Activated CD8-positive, alpha-beta T cell treated with anti-CD3 and anti-CD28 coated beads for 36 hours (primary cell): ENCODE measurements at regions not wholly inside any gene's neighbourhood (a gene's known extent, or its start where the extent isn't known, plus 50 kb on each side); places are given as distances from the start of the nearest gene placed in this dataset.

ENCODE experiments used
- ATAC-seq: fragments of 200-7000 bp; cut with Tn5 transposase; one replicate; pipeline ENCODE4 v1.10.0; 2021; ENCODE audit warnings: mild to moderate bottlenecking, moderate library complexity
- CTCF ChIA-PET: fragments of 350-600 bp; sonication (Branson Sonifier 250); formaldehyde crosslinking; loops from one replicate; lab custom pipeline; 2021; ENCODE audit warnings: antibody characterized with exemption; lab: Charles Lee
- POLR2A ChIA-PET: fragments of 350-600 bp; sonication (Branson Sonifier 250); formaldehyde crosslinking; loops from one replicate; lab custom pipeline; 2021; ENCODE audit warnings: antibody characterized with exemption; lab: Charles Lee
- DNase-seq: peaks from one replicate; pipeline ENCODE4 v3.0.0-alpha.2; 2020
- H3K27ac Mint-ChIP-seq: one replicate; pipeline ENCODE4 v1.8.0; 2021; ENCODE audit warnings: mild to moderate bottlenecking, mixed read lengths
- H3K27me3 Mint-ChIP-seq: one replicate; pipeline ENCODE4 v1.8.0; 2021; ENCODE audit warnings: mixed read lengths
- H3K36me3 Mint-ChIP-seq: one replicate; pipeline ENCODE4 v1.8.0; 2021; ENCODE audit warnings: low read depth, mixed read lengths
- H3K4me1 Mint-ChIP-seq: one replicate; pipeline ENCODE4 v1.8.0; 2021; ENCODE audit warnings: low read depth, mixed read lengths
- H3K4me3 Mint-ChIP-seq: one replicate; pipeline ENCODE4 v1.8.0; 2021; ENCODE audit warnings: mild to moderate bottlenecking, moderate library complexity, mixed read lengths
- H3K9me3 Mint-ChIP-seq: one replicate; pipeline ENCODE4 v1.8.0; 2021; ENCODE audit warnings: mixed read lengths
- CTCF ChIP-seq: fragments of 200-600 bp; IDR thresholded peaks from one replicate; pipeline ENCODE4 v1.8.0; 2022; ENCODE audit warnings: antibody characterized with exemption, mild to moderate bottlenecking
- intact Hi-C: fragments of 100-400 bp; cut with micrococcal nuclease; formaldehyde crosslinking; loops from one replicate; pipeline ENCODE4 v1.10.0; 2022

- Mint-ChIP-seq H3K9me3 (no peaks in the 10 kb centered on the region), H3K27me3 (no peaks in the 10 kb centered on the region), H3K4me3 (no peak overlapping the region), H3K4me1 (no peaks in the 10 kb centered on the region), H3K27ac (no peak overlapping the region), H3K36me3 (no peaks in the 10 kb centered on the region)
- ChIA-PET POLR2A (no interaction called here), CTCF (no interaction called here)
- DNase-seq, result no peak
- intact Hi-C loops, result no loop called here
- no peak for ATAC-seq
- no peak for TF ChIP-seq CTCF
Observed at GRCh38 chr2:147473075-147473474, 371.8 kb upstream of the ACVR2A start.

GRCh38 chr2:147471126-147471525 lies 373.7 kb upstream of the ACVR2A start:
- ChIA-PET CTCF (no interaction called here), POLR2A (no interaction called here)
- Mint-ChIP-seq H3K4me1 (no peaks in the 10 kb centered on the region), H3K36me3 (no peaks in the 10 kb centered on the region), H3K27me3 (no peaks in the 10 kb centered on the region), H3K4me3 (no peak overlapping the region), H3K27ac (no peak overlapping the region), H3K9me3 (no peaks in the 10 kb centered on the region)
- no peak for TF ChIP-seq CTCF
- ATAC-seq (no peak), DNase-seq (no peak)
- intact Hi-C loops, result no loop called here

- no peaks in the 10 kb centered on the region for H3K9me3 Mint-ChIP-seq
- TF ChIP-seq CTCF, result no peak
- H3K36me3 Mint-ChIP-seq, result no peaks in the 10 kb centered on the region
- ChIA-PET CTCF (no interaction called here), POLR2A (no interaction called here)
- intact Hi-C loops, result no loop called here
- H3K27me3 Mint-ChIP-seq, result no peaks in the 10 kb centered on the region
- DNase-seq (no peak), ATAC-seq (no peak)
- H3K27ac Mint-ChIP-seq, result no peak overlapping the region
- H3K4me1 Mint-ChIP-seq, result no peaks in the 10 kb centered on the region
- H3K4me3 Mint-ChIP-seq, result no peak overlapping the region
Observed at GRCh38 chr2:147469471-147469870, 375.4 kb upstream of the ACVR2A start.

- ChIA-PET CTCF (interaction anchor here (1.3 kb wide), 1 partner anchor 9 kb away, joined by 3 read pairs; no protein-coding TSS in a partner anchor), POLR2A (no interaction called here)
- intact Hi-C loops, result no loop called here
- H3K4me1 Mint-ChIP-seq, result no peaks in the 10 kb centered on the region
- H3K27me3 Mint-ChIP-seq, result no peaks in the 10 kb centered on the region
- TF ChIP-seq CTCF, result no peak
- no peaks in the 10 kb centered on the region for H3K9me3 Mint-ChIP-seq
- H3K4me3 Mint-ChIP-seq, result no peak overlapping the region
- no peak for ATAC-seq
- no peak overlapping the region for H3K27ac Mint-ChIP-seq
- H3K36me3 Mint-ChIP-seq, result no peaks in the 10 kb centered on the region
- no peak for DNase-seq
Observed at GRCh38 chr2:147468963-147469362, 375.9 kb upstream of the ACVR2A start.

GRCh38 chr2:147468349-147468748 lies 376.5 kb upstream of the ACVR2A start:
- ChIA-PET CTCF (interaction anchor here (1.3 kb wide), 1 partner anchor 9 kb away, joined by 3 read pairs; no protein-coding TSS in a partner anchor), POLR2A (no interaction called here)
- H3K36me3 Mint-ChIP-seq, result no peaks in the 10 kb centered on the region
- H3K9me3 Mint-ChIP-seq, result no peaks in the 10 kb centered on the region
- ATAC-seq, result no peak
- TF ChIP-seq CTCF, result no peak
- H3K4me1 Mint-ChIP-seq, result no peaks in the 10 kb centered on the region
- intact Hi-C loops, result no loop called here
- H3K27me3 Mint-ChIP-seq, result no peaks in the 10 kb centered on the region
- H3K4me3 Mint-ChIP-seq, result no peak overlapping the region
- DNase-seq, result no peak
- no peak overlapping the region for H3K27ac Mint-ChIP-seq
